Large intestine (tissue), 3 donors: ENCODE measurements at regions not wholly inside any gene's neighbourhood (a gene's known extent, or its start where the extent isn't known, plus 50 kb on each side); places are given as distances from the start of the nearest gene placed in this dataset.

Source experiments
- DNase-seq, 2 donors: peaks; one replicate each; pipeline versions ENCODE4 v3.0.0 to v3.0.0-alpha.2; 2013
- H3K27ac ChIP-seq: one replicate; pipeline ENCODE4 v1.5.1; 2013; ENCODE audit warnings: low read length
- H3K27me3 ChIP-seq: 2 replicates; pipeline ENCODE4 v1.6.1; 2013; ENCODE audit warnings: low read length; ENCODE audit not compliant: control insufficient read depth, insufficient read depth
- H3K36me3 ChIP-seq: 2 replicates; pipeline ENCODE4 v1.6.1; 2013; ENCODE audit warnings: low read length; ENCODE audit not compliant: control insufficient read depth, insufficient read depth
- H3K4me1 ChIP-seq: one replicate; pipeline ENCODE4 v1.6.1; 2013; ENCODE audit warnings: low read length; ENCODE audit not compliant: control insufficient read depth, insufficient read depth
- H3K4me3 ChIP-seq: one replicate; pipeline ENCODE4 v1.5.1; 2013; ENCODE audit warnings: low read length
- H3K9me3 ChIP-seq: one replicate; pipeline ENCODE4 v1.6.1; 2013; ENCODE audit warnings: mild to moderate bottlenecking, low read depth, low read length, moderate library complexity; ENCODE audit not compliant: control insufficient read depth
- WGBS: methylation state at CpG from one replicate; pipeline ENCODE4 v1.1.5; 2013; ENCODE audit warnings: low lambda C conversion rate; ENCODE audit not compliant: insufficient coverage; 5-methylcytosine and 5-hydroxymethylcytosine counted together

- Histone ChIP-seq H3K27me3 (no peaks in the 10 kb centered on the region), H3K4me1 (no peaks in the 10 kb centered on the region), H3K4me3 (no peak overlapping the region), H3K36me3 (no peaks in the 10 kb centered on the region), H3K9me3 (no peaks in the 10 kb centered on the region), H3K27ac (no peak overlapping the region)
- DNase-seq: no peak
- no CpG with 5 or more reads among the region's 3 CpGs for WGBS
These were observed 289.5 kb downstream of the CDCA7 start for GRCh38 chr2:173644146-173644545.

GRCh38 chr2:173647681-173648311, 293.1 kb downstream of the CDCA7 start:
- Histone ChIP-seq H3K4me3 (no peak overlapping the region), H3K4me1 (no peaks in the 10 kb centered on the region), H3K36me3 (no peaks in the 10 kb centered on the region), H3K27me3 (no peaks in the 10 kb centered on the region), H3K9me3 (no peaks in the 10 kb centered on the region), H3K27ac (peak overlapping the region; percentile 32)
- peak; percentile 35 to 51 for DNase-seq
- WGBS: no CpG with 5 or more reads among the region's 8 CpGs

GRCh38 chr2:173648816-173649215, 294.1 kb downstream of the CDCA7 start:
- Histone ChIP-seq H3K27me3 (no peaks in the 10 kb centered on the region), H3K27ac (no peak overlapping the region), H3K4me3 (no peak overlapping the region), H3K36me3 (no peaks in the 10 kb centered on the region), H3K4me1 (no peaks in the 10 kb centered on the region), H3K9me3 (no peaks in the 10 kb centered on the region)
- no peak for DNase-seq
- WGBS: no CpG with 5 or more reads among the region's 2 CpGs

GRCh38 chr2:173649527-173650219, 295.0 kb downstream of the CDCA7 start:
- no peaks in the 10 kb centered on the region for H3K27me3 ChIP-seq
- no peaks in the 10 kb centered on the region for H3K9me3 ChIP-seq
- 45% methylated on average over 2 of the region's 9 CpGs for WGBS
- no peak overlapping the region for H3K4me3 ChIP-seq
- H3K27ac ChIP-seq: no peak overlapping the region
- no peaks in the 10 kb centered on the region for H3K36me3 ChIP-seq
- DNase-seq: no peak
- H3K4me1 ChIP-seq: no peaks in the 10 kb centered on the region

GRCh38 chr2:173651891-173652290, 297.2 kb downstream of the CDCA7 start:
- DNase-seq: no peak
- WGBS: 100% methylated on average over 1 of the region's 2 CpGs
- no peaks in the 10 kb centered on the region for H3K4me1 ChIP-seq
- no peak overlapping the region for H3K4me3 ChIP-seq
- no peaks in the 10 kb centered on the region for H3K36me3 ChIP-seq
- no peaks in the 10 kb centered on the region for H3K27me3 ChIP-seq
- no peak overlapping the region for H3K27ac ChIP-seq
- no peaks in the 10 kb centered on the region for H3K9me3 ChIP-seq

GRCh38 chr2:173652311-173652710, 297.6 kb downstream of the CDCA7 start:
- WGBS: 100% methylated on average over 1 of the region's 1 CpG
- no peaks in the 10 kb centered on the region for H3K9me3 ChIP-seq
- H3K27ac ChIP-seq: no peak overlapping the region
- no peak for DNase-seq
- H3K36me3 ChIP-seq: no peaks in the 10 kb centered on the region
- no peaks in the 10 kb centered on the region for H3K4me1 ChIP-seq
- H3K27me3 ChIP-seq: no peaks in the 10 kb centered on the region
- no peak overlapping the region for H3K4me3 ChIP-seq

- H3K27me3 ChIP-seq: no peaks in the 10 kb centered on the region
- no peak overlapping the region for H3K4me3 ChIP-seq
- no peaks in the 10 kb centered on the region for H3K4me1 ChIP-seq
- WGBS: 58% methylated on average over 4 of the region's 10 CpGs
- H3K27ac ChIP-seq: no peak overlapping the region
- no peaks in the 10 kb centered on the region for H3K9me3 ChIP-seq
- H3K36me3 ChIP-seq: no peaks in the 10 kb centered on the region
- peak in 1 of 2 donors; percentile 30 for DNase-seq
These were observed 298.2 kb downstream of the CDCA7 start for GRCh38 chr2:173652767-173653431.

- DNase-seq: no peak
- Histone ChIP-seq H3K4me1 (no peaks in the 10 kb centered on the region), H3K27ac (no peak overlapping the region), H3K4me3 (no peak overlapping the region), H3K9me3 (no peaks in the 10 kb centered on the region), H3K27me3 (no peaks in the 10 kb centered on the region), H3K36me3 (no peaks in the 10 kb centered on the region)
- WGBS: 71% methylated on average over 1 of the region's 6 CpGs
These were observed 298.7 kb downstream of the CDCA7 start for GRCh38 chr2:173653432-173653805.

- Histone ChIP-seq H3K4me3 (no peak overlapping the region), H3K36me3 (no peaks in the 10 kb centered on the region), H3K27me3 (no peaks in the 10 kb centered on the region), H3K27ac (no peak overlapping the region), H3K9me3 (no peaks in the 10 kb centered on the region), H3K4me1 (no peaks in the 10 kb centered on the region)
- no CpG with 5 or more reads among the region's 10 CpGs for WGBS
- no peak for DNase-seq
These were observed 299.7 kb downstream of the CDCA7 start for GRCh38 chr2:173654161-173654895.

- 100% methylated on average over 1 of the region's 5 CpGs for WGBS
- no peak overlapping the region for H3K27ac ChIP-seq
- H3K27me3 ChIP-seq: no peaks in the 10 kb centered on the region
- DNase-seq: no peak
- H3K4me3 ChIP-seq: no peak overlapping the region
- H3K36me3 ChIP-seq: no peaks in the 10 kb centered on the region
- H3K4me1 ChIP-seq: no peaks in the 10 kb centered on the region
- H3K9me3 ChIP-seq: no peaks in the 10 kb centered on the region
These were observed 300.2 kb downstream of the CDCA7 start for GRCh38 chr2:173654896-173655265.
